H1 (cell line): ENCODE measurements at regions not wholly inside any gene's neighbourhood (a gene's known extent, or its start where the extent isn't known, plus 50 kb on each side); places are given as distances from the start of the nearest gene placed in this dataset.

Experiments
- CEBPB ChIP-seq: IDR thresholded peaks from 2 replicates; pipeline ENCODE4 v1.6.1; 2012; ENCODE audit warnings: low read depth, low read length
- EGR1 ChIP-seq: IDR thresholded peaks from 2 replicates; pipeline ENCODE4 v1.6.1; 2011; ENCODE audit warnings: low read depth, low read length, borderline replicate concordance
- HDAC6 ChIP-seq: IDR thresholded peaks from one replicate; pipeline ENCODE4 v1.7.1; 2012; ENCODE audit warnings: low read depth, mild to moderate bottlenecking, inconsistent platforms, low read length, moderate library complexity
- RBBP5 ChIP-seq: IDR thresholded peaks from 2 replicates; pipeline ENCODE4 v1.7.1; 2012; ENCODE audit warnings: low read depth, mild to moderate bottlenecking, inconsistent platforms, low read length, moderate library complexity, borderline replicate concordance
- RXRA ChIP-seq: IDR thresholded peaks from 2 replicates; pipeline ENCODE4 v1.6.1; 2011; ENCODE audit warnings: low read depth, mild to moderate bottlenecking, low read length, moderate library complexity; ENCODE audit not compliant: insufficient read depth

- no peak for TF ChIP-seq EGR1
- no peak for TF ChIP-seq RXRA
- no peak for TF ChIP-seq RBBP5
- TF ChIP-seq HDAC6 = no peak
- TF ChIP-seq CEBPB = no peak
Observed at GRCh38 chr11:127531167-127531566, 530.6 kb upstream of the KIRREL3 start (continued).
